ENCODE measurements at regions not wholly inside any gene's neighbourhood (a gene's known extent, or its start where the extent isn't known, plus 50 kb on each side); places are given as distances from the start of the nearest gene placed in this dataset.

- ATAC-seq: no peak
- peaks cover 42% of the 10 kb centered on the region for H3K36me3 Mint-ChIP-seq
- peaks cover 43% of the 10 kb centered on the region for H3K9me3 Mint-ChIP-seq
- H3K27ac Mint-ChIP-seq: no peak overlapping the region
- peaks cover 14% of the 10 kb centered on the region for H3K4me1 Mint-ChIP-seq
- CTCF ChIA-PET: interaction anchor here (1.1 kb wide), 1 partner anchor 81 kb away, joined by 3 read pairs; no protein-coding TSS in a partner anchor
- TF ChIP-seq CBFB (CRISPR knock-in tag; IDR thresholded peaks at IDR 0.05; ENCODE audit: low read depth): no peak
- TF ChIP-seq ZMAT4 (CRISPR knock-in tag; IDR thresholded peaks at IDR 0.05): no peak
- TF ChIP-seq E2F5 (CRISPR knock-in tag; IDR thresholded peaks at IDR 0.05): no peak
- no peak for TF ChIP-seq ELF4 (CRISPR knock-in tag; IDR thresholded peaks at IDR 0.05; ENCODE audit: low read depth)
- no peak for TF ChIP-seq NFE2L1 (CRISPR knock-in tag; IDR thresholded peaks at IDR 0.05)
- no peak for TF ChIP-seq ESRRA (CRISPR knock-in tag; IDR thresholded peaks at IDR 0.05; ENCODE audit: borderline replicate concordance)
- TF ChIP-seq CDX4 (CRISPR knock-in tag; IDR thresholded peaks at IDR 0.05; ENCODE audit: borderline replicate concordance): no peak
- TF ChIP-seq FOXP1 (CRISPR knock-in tag; IDR thresholded peaks at IDR 0.05; ENCODE audit: borderline replicate concordance): no peak
- H3K27me3 Mint-ChIP-seq (ENCODE audit: low read depth): peaks cover 6% of the 10 kb centered on the region
- POLR2A ChIA-PET: no interaction called here
- no peak for DNase-seq (ENCODE audit: low spot score)
- no peak overlapping the region for H3K4me3 Mint-ChIP-seq
These were observed 207.9 kb upstream of the SLC38A2 start for GRCh38 chr12:46580445-46580844.

- ChIA-PET POLR2A (interaction anchor here (0.5 kb wide), 1 partner anchor 206 kb away, joined by 3 read pairs; no protein-coding TSS in a partner anchor), CTCF (interaction anchor here (1.1 kb wide), 1 partner anchor 82 kb away, joined by 3 read pairs; no protein-coding TSS in a partner anchor)
- Mint-ChIP-seq H3K27me3 (ENCODE audit: low read depth) (peaks cover 2% of the 10 kb centered on the region; the same call in 1 of the 2 replicates), H3K36me3 (peaks cover 32% of the 10 kb centered on the region), H3K4me1 (peaks cover 18% of the 10 kb centered on the region), H3K9me3 (peaks cover 33% of the 10 kb centered on the region), H3K27ac (no peak overlapping the region), H3K4me3 (no peak overlapping the region)
- TF ChIP-seq ZNF281 (CRISPR knock-in tag; IDR thresholded peaks at IDR 0.05) (no peak), GABPB1 (CRISPR knock-in tag; IDR thresholded peaks at IDR 0.05) (0 out of 2 replicates have a peak, but pooled peaks have one; percentile 37)
- DNase-seq (ENCODE audit: low spot score) (no peak), ATAC-seq (no peak)
These were observed 206.9 kb upstream of the SLC38A2 start for GRCh38 chr12:46579474-46579873.

- ChIA-PET CTCF (no interaction called here), POLR2A (no interaction called here)
- peaks cover 22% of the 10 kb centered on the region for H3K9me3 Mint-ChIP-seq
- ATAC-seq: no peak
- H3K4me3 Mint-ChIP-seq: no peak overlapping the region
- peak overlapping the region; percentile 9; the same call in 1 of the 2 replicates for H3K27ac Mint-ChIP-seq
- peaks cover 2% of the 10 kb centered on the region; the same call in 1 of the 2 replicates for H3K27me3 Mint-ChIP-seq (ENCODE audit: low read depth)
- peaks cover 21% of the 10 kb centered on the region for H3K36me3 Mint-ChIP-seq
- no peak for DNase-seq (ENCODE audit: low spot score)
- peaks cover 21% of the 10 kb centered on the region for H3K4me1 Mint-ChIP-seq
- no peak for TF ChIP-seq ATF1 (CRISPR knock-in tag; IDR thresholded peaks at IDR 0.05)
- TF ChIP-seq NFE2L1 (CRISPR knock-in tag; IDR thresholded peaks at IDR 0.05): no peak
- TF ChIP-seq NR2C2 (CRISPR knock-in tag; IDR thresholded peaks at IDR 0.05): no peak
- no peak for TF ChIP-seq STAT6 (CRISPR knock-in tag; conservative IDR thresholded peaks at IDR 0.05; ENCODE audit: low read depth)
- TF ChIP-seq HMGXB4 (CRISPR knock-in tag; IDR thresholded peaks at IDR 0.05): no peak
- TF ChIP-seq ERG (CRISPR knock-in tag; IDR thresholded peaks at IDR 0.05): no peak
- no peak for TF ChIP-seq TEAD4 (CRISPR knock-in tag; IDR thresholded peaks at IDR 0.05)
- no peak for TF ChIP-seq FOXP1 (CRISPR knock-in tag; IDR thresholded peaks at IDR 0.05; ENCODE audit: borderline replicate concordance)
- TF ChIP-seq GABPB1 (CRISPR knock-in tag; IDR thresholded peaks at IDR 0.05): no peak
- TF ChIP-seq PRRX2 (CRISPR knock-in tag; IDR thresholded peaks at IDR 0.05): no peak
These were observed 205.8 kb upstream of the SLC38A2 start for GRCh38 chr12:46578190-46578982.

Measured in WTC11 (cell line).